BE2C (cell line): ENCODE measurements at regions not wholly inside any gene's neighbourhood (a gene's known extent, or its start where the extent isn't known, plus 50 kb on each side); places are given as distances from the start of the nearest gene placed in this dataset.

ENCODE experiments used
- DNase-seq: peaks from one replicate; pipeline ENCODE4 v3.0.0-alpha.2; 2020
- H3K27me3 ChIP-seq: fragments of 250-450 bp; sonication (Bioruptor Pico); 2 replicates; pipeline ENCODE4 v1.5.1; 2020; ENCODE audit warnings: mild to moderate bottlenecking
- H3K36me3 ChIP-seq: fragments of 250-450 bp; sonication (Bioruptor Pico); 2 replicates; pipeline ENCODE4 v1.5.1; 2020; ENCODE audit warnings: mild to moderate bottlenecking
- H3K4me1 ChIP-seq: fragments of 250-450 bp; sonication (Bioruptor Pico); 2 replicates; pipeline ENCODE4 v1.5.1; 2020
- H3K4me3 ChIP-seq: 2 replicates; pipeline ENCODE4 v1.5.1; 2011; ENCODE audit warnings: low read depth, low read length
- H3K9me3 ChIP-seq: fragments of 250-450 bp; sonication (Bioruptor Pico); 2 replicates; pipeline ENCODE4 v1.5.1; 2020
- CTCF ChIP-seq: IDR thresholded peaks from 2 replicates; pipeline ENCODE4 v1.5.1; 2012; ENCODE audit warnings: mild to moderate bottlenecking, low read depth, low read length

GRCh38 chr4:19177616-19178015 is 1074.1 kb upstream of the SLIT2 start:
- Histone ChIP-seq H3K36me3 (no peaks in the 10 kb centered on the region), H3K27me3 (no peaks in the 10 kb centered on the region), H3K9me3 (no peaks in the 10 kb centered on the region; the same call in 1 of the 2 replicates), H3K4me1 (no peaks in the 10 kb centered on the region), H3K4me3 (no peak overlapping the region)
- DNase-seq, result no peak
- no peak for TF ChIP-seq CTCF

GRCh38 chr4:19171832-19172231 is 1079.9 kb upstream of the SLIT2 start:
- no peak for TF ChIP-seq CTCF
- H3K9me3 ChIP-seq, result no peaks in the 10 kb centered on the region
- DNase-seq, result no peak
- no peaks in the 10 kb centered on the region for H3K36me3 ChIP-seq
- no peak overlapping the region for H3K4me3 ChIP-seq
- H3K27me3 ChIP-seq, result no peaks in the 10 kb centered on the region
- H3K4me1 ChIP-seq, result no peaks in the 10 kb centered on the region

GRCh38 chr4:19167311-19167710 is 1084.4 kb upstream of the SLIT2 start:
- DNase-seq, result no peak
- no peaks in the 10 kb centered on the region for H3K36me3 ChIP-seq
- TF ChIP-seq CTCF, result no peak
- no peak overlapping the region for H3K4me3 ChIP-seq
- no peaks in the 10 kb centered on the region for H3K27me3 ChIP-seq
- no peaks in the 10 kb centered on the region for H3K9me3 ChIP-seq
- no peaks in the 10 kb centered on the region for H3K4me1 ChIP-seq

GRCh38 chr4:19164334-19164733 is 1087.4 kb upstream of the SLIT2 start:
- no peaks in the 10 kb centered on the region for H3K27me3 ChIP-seq
- no peak for DNase-seq
- H3K36me3 ChIP-seq, result no peaks in the 10 kb centered on the region
- TF ChIP-seq CTCF, result no peak
- H3K4me1 ChIP-seq, result no peaks in the 10 kb centered on the region
- no peaks in the 10 kb centered on the region for H3K9me3 ChIP-seq
- H3K4me3 ChIP-seq, result no peak overlapping the region

- Histone ChIP-seq H3K36me3 (no peaks in the 10 kb centered on the region), H3K9me3 (no peaks in the 10 kb centered on the region), H3K4me1 (no peaks in the 10 kb centered on the region), H3K27me3 (no peaks in the 10 kb centered on the region), H3K4me3 (no peak overlapping the region)
- no peak for DNase-seq
- TF ChIP-seq CTCF, result no peak
Observed at GRCh38 chr4:19159874-19160273, 1091.8 kb upstream of the SLIT2 start.

- Histone ChIP-seq H3K9me3 (no peaks in the 10 kb centered on the region), H3K36me3 (no peaks in the 10 kb centered on the region), H3K4me3 (no peak overlapping the region), H3K27me3 (no peaks in the 10 kb centered on the region), H3K4me1 (no peaks in the 10 kb centered on the region)
- TF ChIP-seq CTCF, result no peak
- no peak for DNase-seq
Observed at GRCh38 chr4:19158107-19158809, 1093.4 kb upstream of the SLIT2 start.
